IMR-90 (cell line): ENCODE measurements at regions not wholly inside any gene's neighbourhood (a gene's known extent, or its start where the extent isn't known, plus 50 kb on each side); places are given as distances from the start of the nearest gene placed in this dataset.

Source experiments
- ATAC-seq: fragments of 200-7000 bp; cut with Tn5 transposase; 2 replicates; pipeline ENCODE4 v1.9.1; 2020; ENCODE audit warnings: low read depth, mild to moderate bottlenecking, moderate library complexity
- BruUV-seq: library from RNA; stranded (reverse); fragments of 400-500 nt; replicated peaks from 2 replicates; lab custom pipeline; 2021; lab: Mats Ljungman, UMichigan
- CTCF ChIA-PET: fragments of 300-600 bp; formaldehyde crosslinking; extraction: SDS; loops from one replicate; lab custom pipeline; 2021; ENCODE audit warnings: antibody characterized with exemption; lab: Yijun Ruan, JAX
- POLR2A ChIA-PET: fragments of 300-600 bp; sonication (Branson Sonifier 250); formaldehyde crosslinking; loops from one replicate; lab custom pipeline; 2022; ENCODE audit warnings: antibody characterized with exemption; ENCODE audit not compliant: unreplicated experiment; lab: Charles Lee
- DNase-seq: peaks from one replicate; pipeline ENCODE4 v3.0.0; 2013
- H2AFZ ChIP-seq: replicated peaks from 2 replicates; pipeline ENCODE3; 2013; ENCODE audit warnings: low read length, mild to moderate bottlenecking; ENCODE audit not compliant: poor library complexity
- H2AK5ac ChIP-seq: 2 replicates; pipeline ENCODE4 v1.6.1; 2013; ENCODE audit warnings: low read depth, low read length, inconsistent platforms
- H2AK9ac ChIP-seq: replicated peaks from 2 replicates; pipeline ENCODE3; 2013; ENCODE audit warnings: mild to moderate bottlenecking, low read depth, low read length, moderate library complexity; ENCODE audit not compliant: poor library complexity
- H2BK120ac ChIP-seq: 2 replicates; pipeline ENCODE4 v1.6.1; 2013; ENCODE audit warnings: low read depth, low read length, inconsistent platforms
- H2BK15ac ChIP-seq: 3 replicates; pipeline ENCODE4 v1.6.1; 2013; ENCODE audit warnings: low read depth, low read length, inconsistent platforms
- H2BK20ac ChIP-seq: 2 replicates; pipeline ENCODE4 v1.6.1; 2013; ENCODE audit warnings: low read depth, mild to moderate bottlenecking, inconsistent platforms, low read length, moderate library complexity
- H2BK5ac ChIP-seq: 2 replicates; pipeline ENCODE4 v1.6.1; 2013; ENCODE audit warnings: mild to moderate bottlenecking, low read depth, low read length, inconsistent platforms; ENCODE audit not compliant: poor library complexity, severe bottlenecking
- H3K14ac ChIP-seq: replicated peaks from 2 replicates; pipeline ENCODE4 v1.6.1; 2013; ENCODE audit warnings: low read depth, low read length, inconsistent platforms
- H3K18ac ChIP-seq: 2 replicates; pipeline ENCODE4 v1.6.1; 2013; ENCODE audit warnings: low read depth, low read length, control low read depth
- H3K23ac ChIP-seq: 2 replicates; pipeline ENCODE4 v1.6.1; 2013; ENCODE audit warnings: low read depth, low read length, inconsistent platforms
- H3K27ac ChIP-seq: 2 replicates; pipeline ENCODE4 v1.5.1; 2013; ENCODE audit warnings: mild to moderate bottlenecking, control low read depth, low read length; ENCODE audit not compliant: insufficient read depth
- H3K27me3 ChIP-seq: 2 replicates; pipeline ENCODE4 v1.6.1; 2013; ENCODE audit warnings: low read length; ENCODE audit not compliant: control insufficient read depth, insufficient read depth
- H3K36me3 ChIP-seq: 2 replicates; pipeline ENCODE4 v1.6.1; 2013; ENCODE audit warnings: low read length, mixed read lengths; ENCODE audit not compliant: control insufficient read depth, insufficient read depth
- H3K4ac ChIP-seq: 2 replicates; pipeline ENCODE4 v1.6.1; 2013; ENCODE audit warnings: low read depth, low read length, inconsistent platforms
- H3K4me1 ChIP-seq: 2 replicates; pipeline ENCODE4 v1.6.1; 2013; ENCODE audit warnings: low read length, mixed read lengths; ENCODE audit not compliant: control insufficient read depth, insufficient read depth
- H3K4me2 ChIP-seq: 2 replicates; pipeline ENCODE4 v1.6.1; 2013; ENCODE audit warnings: low read depth, mild to moderate bottlenecking, control low read depth, low read length, moderate library complexity
- H3K4me3 ChIP-seq: 2 replicates; pipeline ENCODE4 v1.5.1; 2013; ENCODE audit warnings: low read depth, mild to moderate bottlenecking, control low read depth, low read length, moderate library complexity; ENCODE audit not compliant: insufficient read depth
- H3K56ac ChIP-seq: 2 replicates; pipeline ENCODE4 v1.6.1; 2013; ENCODE audit warnings: low read length, inconsistent platforms; ENCODE audit not compliant: insufficient read depth; ENCODE audit errors: extremely low read depth
- H3K79me1 ChIP-seq, 2 experiments: 2 replicates each; pipeline ENCODE4 v1.6.1; 2013; ENCODE audit warnings: low read length in 2 of 2, inconsistent platforms in 1 of 2, low read depth in 1 of 2
- H3K9ac ChIP-seq: 2 replicates; pipeline ENCODE4 v1.6.1; 2013; ENCODE audit warnings: low read depth, low read length, control low read depth
- H3K9me1 ChIP-seq: 2 replicates; pipeline ENCODE4 v1.6.1; 2013; ENCODE audit warnings: low read length, inconsistent platforms; ENCODE audit not compliant: insufficient read depth
- H3K9me3 ChIP-seq: 2 replicates; pipeline ENCODE4 v1.6.1; 2013; ENCODE audit warnings: low read length; ENCODE audit not compliant: control insufficient read depth, insufficient read depth
- H4K20me1 ChIP-seq: 2 replicates; pipeline ENCODE4 v1.6.1; 2013; ENCODE audit warnings: low read length, inconsistent platforms; ENCODE audit not compliant: insufficient read depth
- H4K5ac ChIP-seq: 2 replicates; pipeline ENCODE4 v1.6.1; 2013; ENCODE audit warnings: mild to moderate bottlenecking, low read depth, low read length, control low read depth
- H4K8ac ChIP-seq, 2 experiments: 2 replicates each; pipeline ENCODE4 v1.6.1; 2013; ENCODE audit warnings: low read depth in 2 of 2, low read length in 2 of 2, control low read depth in 1 of 2, inconsistent platforms in 1 of 2
- H4K91ac ChIP-seq: 2 replicates; pipeline ENCODE4 v1.6.1; 2013; ENCODE audit warnings: low read depth, low read length, inconsistent platforms; ENCODE audit not compliant: insufficient read depth
- BHLHE40 ChIP-seq: fragments of 150-350 bp; IDR thresholded peaks from 2 replicates; pipeline ENCODE4 v1.6.1; 2016; ENCODE audit warnings: mild to moderate bottlenecking, low read depth, low read length
- CEBPB ChIP-seq: IDR thresholded peaks from 2 replicates; pipeline ENCODE4 v1.6.1; 2012; ENCODE audit warnings: low read depth, low read length, improper control_type of control experiment
- CHD1 ChIP-seq: IDR thresholded peaks from 2 replicates; pipeline ENCODE4 v1.6.1; 2012; ENCODE audit warnings: low read depth, low read length, improper control_type of control experiment
- ELK1 ChIP-seq: fragments of 150-350 bp; IDR thresholded peaks from 2 replicates; pipeline ENCODE4 v1.6.1; 2016; ENCODE audit warnings: low read depth, mild to moderate bottlenecking, low read length, moderate library complexity, borderline replicate concordance
- FOS ChIP-seq: fragments of 150-350 bp; IDR thresholded peaks from 2 replicates; pipeline ENCODE4 v1.6.1; 2016; ENCODE audit warnings: low read depth, low read length
- MAFK ChIP-seq: IDR thresholded peaks from 2 replicates; pipeline ENCODE4 v1.6.1; 2012; ENCODE audit warnings: low read depth, low read length, improper control_type of control experiment
- MAZ ChIP-seq: IDR thresholded peaks from 2 replicates; pipeline ENCODE4 v1.6.1; 2012; ENCODE audit warnings: low read depth, mild to moderate bottlenecking, low read length, improper control_type of control experiment, moderate library complexity, borderline replicate concordance
- MXI1 ChIP-seq: IDR thresholded peaks from 2 replicates; pipeline ENCODE4 v1.6.1; 2012; ENCODE audit warnings: low read depth, mild to moderate bottlenecking, low read length, moderate library complexity, borderline replicate concordance
- NFE2L2 ChIP-seq: fragments of 150-350 bp; IDR thresholded peaks from 2 replicates; pipeline ENCODE4 v1.6.1; 2016; ENCODE audit warnings: low read depth, mild to moderate bottlenecking, low read length
- POLR2A ChIP-seq: IDR thresholded peaks from 2 replicates; pipeline ENCODE4 v1.6.1; 2012; ENCODE audit warnings: mild to moderate bottlenecking, low read depth, low read length
- RAD21 ChIP-seq: IDR thresholded peaks from 2 replicates; pipeline ENCODE4 v1.6.1; 2012; ENCODE audit warnings: low read length, improper control_type of control experiment
- RCOR1 ChIP-seq: IDR thresholded peaks from 2 replicates; pipeline ENCODE4 v1.6.1; 2012; ENCODE audit warnings: mild to moderate bottlenecking, low read length, improper control_type of control experiment; ENCODE audit not compliant: insufficient replicate concordance
- RFX5 ChIP-seq: IDR thresholded peaks from 2 replicates; pipeline ENCODE4 v1.8.0; 2012; ENCODE audit warnings: low read depth, mild to moderate bottlenecking, low read length, moderate library complexity
- SMC3 ChIP-seq: fragments of 150-350 bp; IDR thresholded peaks from 2 replicates; pipeline ENCODE4 v1.6.1; 2016; ENCODE audit warnings: low read depth, mild to moderate bottlenecking, antibody characterized with exemption, low read length, moderate library complexity
- USF2 ChIP-seq: fragments of 150-350 bp; IDR thresholded peaks from 2 replicates; pipeline ENCODE4 v1.6.1; 2017; ENCODE audit warnings: mild to moderate bottlenecking, antibody characterized with exemption, low read length, low read depth
- WGBS, 2 experiments: methylation state at CpG; one replicate each; pipeline versions ENCODE4 v1.1.5 to v1.1.7; 2013; ENCODE audit warnings: missing lambda C conversion rate in 2 of 2; ENCODE audit not compliant: insufficient read length in 1 of 2; ENCODE audit errors: extremely low coverage in 2 of 2; 5-methylcytosine and 5-hydroxymethylcytosine counted together
- dilution Hi-C: fragments of 300-500 bp; cut with HindIII; formaldehyde crosslinking; loops from one replicate; pipeline ENCODE4 v1.14.3; 2018; ENCODE audit warnings: low sequenced_read_pairs; ENCODE audit not compliant: unreplicated experiment
- in situ Hi-C: fragments of 300-500 bp; cut with MboI; formaldehyde crosslinking; loops from 3 replicates; pipeline ENCODE4 v1.14.3; 2019; ENCODE audit warnings: low sequenced_read_pairs, inconsistent platforms, mixed read lengths
- intact Hi-C: fragments of 100-400 bp; cut with micrococcal nuclease; formaldehyde crosslinking; loops from 2 replicates; pipeline ENCODE4 v1.10.0; 2022
- TF ChIP-seq, protein P1 (sequence below): conservative IDR thresholded peaks from 2 replicates; pipeline ENCODE4 v1.5.1; 2012; ENCODE audit warnings: mild to moderate bottlenecking, low read depth, low read length, improper control_type of control experiment

DNA sequence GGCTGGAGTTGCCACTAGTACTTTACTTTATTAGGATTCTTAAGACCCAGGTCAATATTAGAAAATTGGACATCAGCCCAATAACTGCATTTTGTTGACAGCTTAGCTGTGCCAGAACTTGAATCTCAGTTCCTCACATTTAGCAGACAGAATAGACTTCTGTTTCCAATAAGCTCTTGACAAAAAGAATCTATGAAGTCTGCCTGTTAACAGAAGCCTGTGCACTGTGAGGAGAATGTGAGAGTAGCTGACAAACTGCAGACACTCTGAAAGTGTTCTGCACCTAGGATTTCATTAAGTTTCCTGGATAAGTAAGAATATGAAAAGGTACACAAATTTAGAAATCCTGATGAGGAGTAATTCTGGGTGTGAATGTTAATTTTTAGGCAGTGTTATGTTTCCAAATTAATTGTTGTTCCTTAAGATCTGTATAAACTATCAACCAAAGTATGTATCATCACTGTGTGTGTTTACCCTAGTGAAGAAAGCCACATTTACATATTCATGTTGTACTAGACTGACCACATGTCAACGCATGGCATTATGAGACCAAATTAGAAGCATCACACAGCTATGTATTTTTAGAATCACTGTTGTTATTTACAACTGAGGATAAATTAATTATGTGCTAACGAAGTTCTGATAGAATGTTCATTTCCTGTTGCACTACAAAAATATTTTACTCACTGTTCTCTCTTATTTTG, 756.4 kb upstream of the IGFBP7 start:
- dilution Hi-C loops, result no loop called here
- no peaks in the 10 kb centered on the region for H3K36me3 ChIP-seq

More for the DNA sequence above, 756.4 kb upstream of the IGFBP7 start:
- in situ Hi-C loops (no loop called here), intact Hi-C loops (no loop called here)
- H3K18ac ChIP-seq, result no peak overlapping the region
- ATAC-seq, result no peak
- no peak overlapping the region for H2AFZ ChIP-seq
- no peak overlapping the region for H2BK15ac ChIP-seq
- H3K4me3 ChIP-seq, result no peak overlapping the region
- ChIA-PET POLR2A (no interaction called here), CTCF (no interaction called here)
- H2BK20ac ChIP-seq, result no peak overlapping the region
- no peak overlapping the region for H4K5ac ChIP-seq
- no peak for DNase-seq
- no peak overlapping the region for H3K9ac ChIP-seq
- H3K27ac ChIP-seq, result no peak overlapping the region
- H3K56ac ChIP-seq, result no peak overlapping the region
- no peaks in the 10 kb centered on the region for H3K4me1 ChIP-seq
- no peak overlapping the region for H3K14ac ChIP-seq
- WGBS, 2 experiments, result no CpG with 5 or more reads among the region's 2 CpGs
- TF ChIP-seq MAFK (no peak), CEBPB (no peak), RCOR1 (no peak), ELK1 (no peak), MAZ (no peak), FOS (no peak), NFE2L2 (no peak), CHD1 (no peak), USF2 (no peak), RAD21 (no peak), SMC3 (no peak), BHLHE40 (no peak), POLR2A (no peak), MXI1 (no peak), RFX5 (no peak)
- TF ChIP-seq, protein P1, sequence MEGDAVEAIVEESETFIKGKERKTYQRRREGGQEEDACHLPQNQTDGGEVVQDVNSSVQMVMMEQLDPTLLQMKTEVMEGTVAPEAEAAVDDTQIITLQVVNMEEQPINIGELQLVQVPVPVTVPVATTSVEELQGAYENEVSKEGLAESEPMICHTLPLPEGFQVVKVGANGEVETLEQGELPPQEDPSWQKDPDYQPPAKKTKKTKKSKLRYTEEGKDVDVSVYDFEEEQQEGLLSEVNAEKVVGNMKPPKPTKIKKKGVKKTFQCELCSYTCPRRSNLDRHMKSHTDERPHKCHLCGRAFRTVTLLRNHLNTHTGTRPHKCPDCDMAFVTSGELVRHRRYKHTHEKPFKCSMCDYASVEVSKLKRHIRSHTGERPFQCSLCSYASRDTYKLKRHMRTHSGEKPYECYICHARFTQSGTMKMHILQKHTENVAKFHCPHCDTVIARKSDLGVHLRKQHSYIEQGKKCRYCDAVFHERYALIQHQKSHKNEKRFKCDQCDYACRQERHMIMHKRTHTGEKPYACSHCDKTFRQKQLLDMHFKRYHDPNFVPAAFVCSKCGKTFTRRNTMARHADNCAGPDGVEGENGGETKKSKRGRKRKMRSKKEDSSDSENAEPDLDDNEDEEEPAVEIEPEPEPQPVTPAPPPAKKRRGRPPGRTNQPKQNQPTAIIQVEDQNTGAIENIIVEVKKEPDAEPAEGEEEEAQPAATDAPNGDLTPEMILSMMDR, result no peak
- no peaks in the 10 kb centered on the region for H4K20me1 ChIP-seq
- no peak overlapping the region for H2AK9ac ChIP-seq
- H3K79me1 ChIP-seq, result no peaks in the 10 kb centered on the region
- BruUV-seq, result no TSS peak
- no peak overlapping the region for H4K8ac ChIP-seq
- no peak overlapping the region for H3K23ac ChIP-seq
- no peak overlapping the region for H3K4me2 ChIP-seq
- 0 out of 2 replicates have a peak, but pooled peaks cover 2% of the 10 kb centered on the region for H3K9me3 ChIP-seq
- no peak overlapping the region for H4K91ac ChIP-seq
- no peak overlapping the region for H3K4ac ChIP-seq
- no peaks in the 10 kb centered on the region for H3K9me1 ChIP-seq
- H2BK5ac ChIP-seq, result no peak overlapping the region
- H3K27me3 ChIP-seq, result no peaks in the 10 kb centered on the region
- H2AK5ac ChIP-seq, result no peak overlapping the region
- no peak overlapping the region for H2BK120ac ChIP-seq
